Neural crest cell (in vitro differentiated cells): ENCODE measurements at regions not wholly inside any gene's neighbourhood (a gene's known extent, or its start where the extent isn't known, plus 50 kb on each side); places are given as distances from the start of the nearest gene placed in this dataset.
"Not testable (repeated sequence)": the region's sequence is repeated elsewhere in the genome, so short reads cannot be mapped to it uniquely, and the experiment has no call there.

ENCODE experiments used
- DNase-seq: peaks from one replicate; pipeline ENCODE4 v3.0.0; 2021; ENCODE audit warnings: low read depth, mixed read lengths, low spot score
- H3K27ac Mint-ChIP-seq: one replicate; pipeline ENCODE4 v1.8.0; 2021; ENCODE audit warnings: mild to moderate bottlenecking, mixed read lengths; ENCODE audit not compliant: unreplicated experiment
- H3K27me3 Mint-ChIP-seq: 2 replicates; pipeline ENCODE4 v1.8.0; 2021; ENCODE audit warnings: low read depth, mild to moderate bottlenecking, mixed read lengths
- H3K36me3 Mint-ChIP-seq: 2 replicates; pipeline ENCODE4 v1.8.0; 2021; ENCODE audit warnings: low read depth, mild to moderate bottlenecking, mixed read lengths
- H3K4me1 Mint-ChIP-seq: 2 replicates; pipeline ENCODE4 v1.8.0; 2021; ENCODE audit warnings: mixed read lengths
- H3K4me3 Mint-ChIP-seq: one replicate; pipeline ENCODE4 v1.8.0; 2021; ENCODE audit warnings: mild to moderate bottlenecking, mixed read lengths
- H3K9me3 Mint-ChIP-seq: 2 replicates; pipeline ENCODE4 v1.8.0; 2021; ENCODE audit warnings: mixed read lengths
- CTCF ChIP-seq: fragments of 200-600 bp; sonication (generic); conservative IDR thresholded peaks from 2 replicates; pipeline ENCODE4 v1.5.0; 2021; ENCODE audit warnings: antibody characterized with exemption, mild to moderate bottlenecking

GRCh38 chr14:106477600-106477999, 951.2 kb downstream of the TMEM121 start:
- H3K4me3 Mint-ChIP-seq, H3K36me3 Mint-ChIP-seq, DNase-seq, H3K4me1 Mint-ChIP-seq, H3K27ac Mint-ChIP-seq, H3K27me3 Mint-ChIP-seq, H3K9me3 Mint-ChIP-seq: not testable (repeated sequence)

GRCh38 chr14:106480287-106480686, 953.9 kb downstream of the TMEM121 start:
- H3K4me1 Mint-ChIP-seq, H3K27ac Mint-ChIP-seq, H3K9me3 Mint-ChIP-seq, H3K36me3 Mint-ChIP-seq, DNase-seq, H3K27me3 Mint-ChIP-seq, H3K4me3 Mint-ChIP-seq: not testable (repeated sequence)

GRCh38 chr14:106482213-106482612, 955.8 kb downstream of the TMEM121 start:
- H3K36me3 Mint-ChIP-seq, H3K4me3 Mint-ChIP-seq, H3K4me1 Mint-ChIP-seq, DNase-seq, H3K9me3 Mint-ChIP-seq, H3K27me3 Mint-ChIP-seq, H3K27ac Mint-ChIP-seq: not testable (repeated sequence)

- DNase-seq: no peak
- Mint-ChIP-seq H3K4me1 (no peaks in the 10 kb centered on the region), H3K36me3 (peaks cover 2% of the 10 kb centered on the region), H3K4me3 (no peak overlapping the region), H3K27me3 (no peaks in the 10 kb centered on the region), H3K9me3 (peaks cover 10% of the 10 kb centered on the region), H3K27ac (no peak overlapping the region)
- TF ChIP-seq CTCF: no peak
Measured at GRCh38 chr14:106487600-106487999, 961.2 kb downstream of the TMEM121 start.

GRCh38 chr14:106488291-106488690, 961.9 kb downstream of the TMEM121 start:
- H3K36me3 Mint-ChIP-seq: peaks cover 2% of the 10 kb centered on the region
- H3K4me1 Mint-ChIP-seq: no peaks in the 10 kb centered on the region
- TF ChIP-seq CTCF: no peak
- H3K27ac Mint-ChIP-seq: no peak overlapping the region
- no peak for DNase-seq
- H3K4me3 Mint-ChIP-seq: no peak overlapping the region
- peaks cover 10% of the 10 kb centered on the region for H3K9me3 Mint-ChIP-seq
- H3K27me3 Mint-ChIP-seq: no peaks in the 10 kb centered on the region

- Mint-ChIP-seq H3K4me3 (no peak overlapping the region), H3K9me3 (peaks cover 13% of the 10 kb centered on the region), H3K27ac (no peak overlapping the region), H3K4me1 (no peaks in the 10 kb centered on the region), H3K36me3 (peaks cover 4% of the 10 kb centered on the region), H3K27me3 (no peaks in the 10 kb centered on the region)
- no peak for TF ChIP-seq CTCF
- no peak for DNase-seq
Measured at GRCh38 chr14:106489112-106489881, 962.9 kb downstream of the TMEM121 start.

GRCh38 chr14:106490442-106490841, 964.1 kb downstream of the TMEM121 start:
- no peak for DNase-seq
- Mint-ChIP-seq H3K9me3 (peaks cover 18% of the 10 kb centered on the region), H3K4me1 (no peaks in the 10 kb centered on the region), H3K27ac (no peak overlapping the region), H3K36me3 (peaks cover 4% of the 10 kb centered on the region), H3K27me3 (no peaks in the 10 kb centered on the region), H3K4me3 (no peak overlapping the region)
- no peak for TF ChIP-seq CTCF
